GM18909 (cell line): ENCODE measurements at regions not wholly inside any gene's neighbourhood (a gene's known extent, or its start where the extent isn't known, plus 50 kb on each side); places are given as distances from the start of the nearest gene placed in this dataset.
"Not testable (repeated sequence)": the region's sequence is repeated elsewhere in the genome, so short reads cannot be mapped to it uniquely, and the experiment has no call there.

ENCODE experiments used
- ATAC-seq: cut with Tn5 transposase; IDR thresholded peaks from one replicate; pipeline ENCODE4 v1.9.1; 2021; ENCODE audit warnings: mild to moderate bottlenecking; ENCODE audit not compliant: unreplicated experiment, poor library complexity

- ATAC-seq: no peak
Measured at GRCh38 chr7:25578991-25579777, 350.9 kb upstream of the NPVF start.

GRCh38 chr7:25579778-25580075, 351.4 kb upstream of the NPVF start:
- no peak for ATAC-seq

GRCh38 chr7:25580141-25580540, 351.9 kb upstream of the NPVF start:
- ATAC-seq: no peak

DNA sequence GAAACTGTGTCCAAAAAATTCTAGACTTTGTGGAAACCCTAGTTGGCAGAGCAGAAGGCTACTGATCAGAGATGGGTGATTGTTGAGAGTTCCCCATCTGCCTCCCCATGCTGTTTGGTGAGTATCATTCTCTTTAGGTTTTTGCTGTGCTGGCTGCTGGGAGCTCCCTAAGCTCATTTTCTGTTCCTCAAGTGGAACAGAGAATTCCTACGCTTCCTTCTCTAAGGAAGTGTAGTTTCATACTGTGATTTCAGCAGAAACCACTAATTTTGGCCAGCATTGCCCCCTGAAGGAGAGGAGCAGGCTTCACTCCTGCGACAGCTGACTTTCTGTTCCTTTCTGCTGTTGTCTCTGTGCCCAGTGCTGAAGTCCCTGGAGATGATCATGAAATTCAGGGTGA, 355.3 kb upstream of the NPVF start:
- no peak for ATAC-seq

DNA sequence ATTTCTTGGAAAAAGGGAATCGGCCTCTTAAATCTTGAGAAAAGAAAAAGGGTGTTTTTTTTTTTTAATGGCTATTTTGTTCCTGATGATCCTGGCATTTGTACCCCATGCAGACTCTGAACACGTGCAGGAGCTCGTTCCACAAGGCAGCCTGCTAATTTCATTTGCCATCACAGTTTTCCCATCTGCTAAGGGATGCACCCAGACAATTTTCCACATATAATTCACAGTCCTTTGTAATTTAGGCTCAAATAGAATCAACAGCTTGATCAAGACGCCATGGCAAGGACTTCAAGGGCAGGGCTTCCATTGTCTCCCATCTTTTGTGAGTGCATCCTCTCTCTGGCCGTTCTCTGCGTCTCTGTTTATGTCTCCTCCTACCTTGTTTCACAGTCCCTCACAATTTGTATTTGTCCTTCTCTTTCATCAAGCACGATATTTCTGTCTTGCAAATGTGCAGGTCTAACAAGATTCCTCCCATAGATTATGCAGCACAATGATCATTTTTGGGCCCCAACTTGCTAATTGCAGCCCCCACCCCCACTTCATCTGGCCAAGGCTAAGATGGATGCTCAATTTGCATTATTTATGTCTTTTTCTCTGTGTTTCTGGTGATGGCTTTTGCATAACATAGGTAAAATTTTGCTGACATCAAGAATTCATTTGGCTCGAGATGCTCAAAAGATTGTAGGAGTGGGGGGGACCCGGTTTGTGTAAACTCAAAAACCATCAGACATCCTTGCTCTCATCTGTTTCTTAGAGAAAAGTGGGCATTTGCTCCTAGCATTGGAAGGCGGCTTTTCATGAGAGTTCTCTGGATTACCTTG, 356.0 kb upstream of the NPVF start:
- no peak for ATAC-seq

DNA sequence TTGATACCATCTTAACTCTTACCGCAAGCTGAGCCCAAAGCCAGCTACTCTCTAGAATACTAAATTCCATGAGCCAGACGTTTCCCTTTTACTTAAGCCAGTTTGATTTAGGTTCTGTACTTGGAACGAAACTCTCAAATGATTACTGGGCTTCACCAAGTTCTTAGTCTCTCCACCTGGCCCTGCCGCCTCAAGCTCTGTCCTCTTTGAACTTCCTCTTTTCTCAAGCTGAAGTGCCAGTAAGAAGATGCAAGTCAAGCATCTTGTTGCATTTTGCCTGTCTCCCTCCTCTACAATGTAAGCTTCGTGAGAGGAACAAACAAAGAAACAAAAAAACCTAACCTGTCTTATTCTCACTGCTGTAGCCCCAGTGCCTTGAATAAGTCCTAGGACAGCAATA, 358.2 kb upstream of the NPVF start:
- no peak for ATAC-seq

DNA sequence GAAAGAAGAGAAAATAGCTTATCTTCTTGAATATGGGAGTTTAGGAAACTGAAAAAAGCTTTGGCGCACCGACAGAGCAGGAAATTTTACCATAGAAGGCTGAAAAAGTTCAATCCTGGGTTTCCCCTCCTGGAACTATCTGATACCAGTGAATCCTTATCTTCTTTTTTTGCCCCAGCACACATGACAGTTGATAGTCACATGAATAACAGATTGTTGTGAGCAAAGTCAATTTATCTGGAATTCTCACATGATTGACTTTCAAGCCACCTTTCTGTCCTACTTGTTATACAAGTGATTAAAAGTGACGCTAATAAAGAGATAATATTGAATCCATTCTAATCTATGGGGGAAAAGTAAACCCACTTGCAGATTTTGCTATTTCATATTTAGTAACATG, 365.8 kb upstream of the NPVF start:
- ATAC-seq: no peak

DNA sequence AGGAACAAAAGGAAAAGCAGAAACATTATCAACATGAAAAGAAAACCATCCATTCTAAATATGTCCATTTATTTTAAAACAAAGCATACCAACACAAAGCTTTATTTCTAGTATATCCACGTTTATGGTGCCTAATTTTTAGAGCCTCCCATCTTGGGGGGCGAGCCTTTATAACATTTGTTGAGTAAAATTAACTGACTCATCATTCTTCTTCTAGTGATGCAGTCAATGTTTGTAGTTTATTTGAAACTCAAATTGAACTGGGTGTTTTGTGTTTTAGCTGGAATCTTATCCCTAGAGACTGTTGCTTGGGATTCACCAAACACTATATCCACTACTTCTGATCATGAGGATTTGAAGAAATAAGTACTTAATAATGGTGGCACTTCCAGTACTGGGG, 366.4 kb upstream of the NPVF start:
- no peak for ATAC-seq

DNA sequence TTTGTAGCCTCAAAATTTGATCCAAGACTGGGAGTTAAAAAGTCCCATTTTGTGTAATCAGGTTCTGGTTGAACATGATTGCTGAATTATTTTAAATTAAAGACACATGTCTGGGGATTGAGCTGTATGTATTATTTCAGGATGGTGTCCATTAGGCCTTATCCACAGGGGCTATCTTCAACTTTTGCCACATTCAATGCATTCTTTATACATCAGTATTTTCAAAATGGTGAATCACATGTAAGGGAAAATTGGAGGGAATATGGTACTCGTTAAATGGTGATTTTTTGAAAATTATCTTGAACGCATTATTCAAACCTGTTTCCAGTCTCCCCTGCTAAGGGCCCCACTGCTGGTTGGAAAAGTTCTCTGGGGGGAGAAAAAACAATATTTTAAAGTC, 367.7 kb upstream of the NPVF start:
- ATAC-seq: no peak

- ATAC-seq: no peak
Measured at GRCh38 chr7:25596443-25596842, 368.2 kb upstream of the NPVF start.

- ATAC-seq: no peak
Measured at GRCh38 chr7:25597946-25598345, 369.7 kb upstream of the NPVF start.

- no peak for ATAC-seq
Measured at GRCh38 chr7:25598765-25599164, 370.5 kb upstream of the NPVF start.

DNA sequence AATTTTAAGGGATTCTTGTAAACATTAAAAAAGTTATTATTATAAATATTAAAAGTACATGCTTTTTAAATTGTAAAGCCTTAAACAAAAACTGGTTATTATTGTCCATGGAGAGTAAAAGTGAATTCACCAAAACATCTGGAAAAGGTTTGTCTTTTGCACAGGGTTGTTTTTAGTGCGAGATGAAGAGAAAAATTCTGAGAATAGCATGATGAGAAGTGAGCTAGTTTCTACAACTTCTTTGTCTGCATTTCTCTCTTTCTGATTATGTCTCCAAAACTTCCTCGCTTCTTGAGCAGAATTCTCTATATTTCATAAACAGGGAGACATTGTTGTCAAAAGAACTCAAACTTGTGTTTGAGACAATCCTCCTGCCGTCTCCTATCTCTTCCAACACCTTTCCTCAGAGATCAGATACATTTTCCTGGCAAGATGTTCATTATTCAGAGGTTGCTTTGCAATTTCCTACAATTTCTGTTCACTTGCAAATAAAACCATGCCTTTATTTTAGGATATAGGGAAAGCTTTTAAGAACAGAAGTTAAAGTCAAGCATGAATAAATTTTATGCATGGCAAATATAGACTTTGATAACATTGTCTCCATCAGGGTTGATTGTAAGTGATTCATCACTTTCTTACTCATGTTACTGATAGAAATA, 372.1 kb upstream of the NPVF start:
- no peak for ATAC-seq

DNA sequence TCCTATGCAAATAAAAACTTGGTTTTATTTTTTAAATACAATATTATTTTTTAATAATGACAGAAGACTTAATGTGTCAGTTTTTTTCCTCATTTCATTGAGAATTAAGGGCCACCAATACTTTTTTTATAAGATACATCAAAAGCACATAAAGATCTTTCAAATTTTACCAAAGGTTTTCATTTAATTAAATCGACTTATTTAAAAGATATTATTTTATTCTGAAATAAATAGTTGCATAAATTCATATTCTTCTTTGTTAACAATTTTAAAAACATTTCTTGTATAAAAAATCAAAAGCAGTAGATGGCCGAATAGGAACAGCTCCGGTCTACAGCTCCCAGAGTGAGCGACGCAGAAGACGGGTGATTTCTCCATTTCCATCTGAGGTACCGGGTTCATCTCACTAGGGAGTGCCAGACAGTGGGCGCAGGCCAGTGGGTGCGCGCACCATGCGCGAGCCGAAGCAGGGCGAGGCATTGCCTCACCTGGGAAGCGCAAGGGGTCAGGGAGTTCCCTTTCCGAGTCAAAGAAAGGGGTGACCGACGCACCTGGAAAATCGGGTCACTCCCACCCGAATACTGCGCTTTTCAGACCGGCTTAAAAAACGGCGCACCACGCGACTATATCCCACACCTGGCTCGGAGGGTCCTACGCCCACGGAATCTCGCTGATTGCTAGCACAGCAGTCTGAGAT, 374.6 kb upstream of the NPVF start:
- not testable (repeated sequence) for ATAC-seq

DNA sequence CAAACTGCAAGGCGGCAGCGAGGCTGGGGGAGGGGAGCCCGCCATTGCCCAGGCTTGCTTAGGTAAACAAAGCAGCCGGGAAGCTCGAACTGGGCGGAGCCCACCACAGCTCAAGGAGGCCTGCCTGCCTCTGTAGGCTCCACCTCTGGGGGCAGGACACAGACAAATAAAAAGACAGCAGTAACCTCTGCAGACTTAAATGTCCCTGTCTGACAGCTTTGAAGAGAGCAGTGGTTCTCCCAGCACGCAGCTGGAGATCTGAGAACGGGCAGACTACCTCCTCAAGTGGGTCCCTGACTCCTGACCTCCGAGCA, 375.1 kb upstream of the NPVF start:
- not testable (repeated sequence) for ATAC-seq

DNA sequence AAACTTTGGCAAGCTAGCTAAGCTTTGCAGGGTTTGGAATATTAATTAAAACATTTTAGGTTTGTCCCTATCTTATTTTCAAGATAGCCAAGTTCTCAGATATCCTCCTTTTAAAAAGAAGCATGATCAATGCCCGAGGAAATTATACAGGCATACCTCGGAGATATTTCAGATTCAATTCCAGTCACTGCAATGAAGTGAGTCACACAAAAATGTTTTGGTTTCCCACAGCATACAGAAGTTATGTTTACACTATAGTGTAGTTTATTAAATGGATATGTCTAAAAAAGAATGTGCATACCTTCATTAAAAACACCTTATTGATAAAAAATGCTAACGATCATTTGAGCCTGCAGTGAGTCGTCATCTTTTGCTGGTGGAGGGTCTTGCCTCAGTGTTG, 382.9 kb upstream of the NPVF start:
- ATAC-seq: no peak

GRCh38 chr7:25613912-25614311, 385.6 kb upstream of the NPVF start:
- no peak for ATAC-seq

- no peak for ATAC-seq
Measured at GRCh38 chr7:25614415-25614814, 386.1 kb upstream of the NPVF start.

GRCh38 chr7:25615003-25615402, 386.7 kb upstream of the NPVF start:
- ATAC-seq: no peak

DNA sequence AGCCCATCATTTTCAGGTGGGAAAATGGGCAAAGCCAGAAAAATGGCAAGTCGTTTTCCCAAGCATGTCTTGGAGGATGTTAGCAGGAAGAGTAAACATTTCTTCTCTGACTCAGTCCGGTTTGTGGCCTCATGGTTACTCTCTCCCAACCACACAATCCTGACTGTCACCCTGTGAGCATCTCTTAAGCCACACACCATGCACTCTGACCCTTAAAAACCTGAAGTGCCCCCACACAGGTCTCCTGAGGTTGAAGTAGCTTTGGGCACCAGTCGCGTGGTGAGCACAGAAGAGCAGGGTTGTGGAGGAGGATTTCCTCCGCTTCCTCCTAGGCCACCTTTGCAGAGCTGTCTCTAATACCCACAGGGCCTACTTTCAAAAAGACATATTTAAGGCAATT, 387.3 kb upstream of the NPVF start:
- ATAC-seq: no peak

- no peak for ATAC-seq
Measured at GRCh38 chr7:25617214-25617613, 388.9 kb upstream of the NPVF start.
